Body of pancreas (tissue), 4 donors: ENCODE measurements at regions not wholly inside any gene's neighbourhood (a gene's known extent, or its start where the extent isn't known, plus 50 kb on each side); places are given as distances from the start of the nearest gene placed in this dataset.

Source experiments
- ATAC-seq: fragments of 150-250 bp; one replicate; pipeline ENCODE4 v1.9.1; 2016
- DNase-seq, 4 donors: peaks; one replicate each; pipeline ENCODE4 v3.0.0-alpha.2; 2019
- H3K27ac ChIP-seq, 4 donors: fragments of 200-600 bp; sonication (generic); 1 replicate in 3 of 4; 2 replicates in 1 of 4; pipeline versions ENCODE4 v1.5.1 to v1.6.1; 2016 to 2019; ENCODE audit warnings: mild to moderate bottlenecking in 1 of 4, mixed read lengths in 1 of 4, moderate library complexity in 1 of 4
- H3K27me3 ChIP-seq, 2 donors: fragments of 200-600 bp; sonication (generic); one replicate each; pipeline ENCODE4 v1.6.0; 2016; ENCODE audit warnings: mild to moderate bottlenecking in 1 of 2
- H3K36me3 ChIP-seq, 2 donors: fragments of 200-600 bp; sonication (generic); replicated peaks in 1 of 2; 2 replicates each; pipeline ENCODE4 v1.5.1; 2016; ENCODE audit warnings: low read depth in 2 of 2; ENCODE audit not compliant: insufficient read depth in 1 of 2
- H3K4me1 ChIP-seq: fragments of 200-600 bp; sonication (generic); one replicate; pipeline ENCODE4 v1.6.0; 2016
- H3K4me3 ChIP-seq, 2 donors: fragments of 200-600 bp; sonication (generic); 1 replicate in 1 of 2; 2 replicates in 1 of 2; pipeline ENCODE4 v1.5.1; 2016 to 2019
- H3K9me3 ChIP-seq, 3 donors: fragments of 200-600 bp; sonication (generic); 1 replicate in 2 of 3; 2 replicates in 1 of 3; pipeline ENCODE4 v1.5.1; 2016
- CTCF ChIP-seq, 7 experiments: fragments of 450-650 bp in 4 of 7; fragments of 200-600 bp in 3 of 7; sonication (generic) in 3 of 7; IDR thresholded peaks; one replicate each; pipeline ENCODE4 v1.5.1; 2016 to 2019; ENCODE audit warnings: antibody characterized with exemption in 7 of 7
- POLR2A ChIP-seq, 3 donors: fragments of 450-650 bp; IDR thresholded peaks; one replicate each; pipeline ENCODE4 v1.6.1; 2016; ENCODE audit warnings: antibody characterized with exemption in 3 of 3, mild to moderate bottlenecking in 2 of 3
- WGBS, 2 donors: methylation state at CpG; one replicate each; pipeline ENCODE4 v1.1.5; 2017; 5-methylcytosine and 5-hydroxymethylcytosine counted together
- intact Hi-C: fragments of 100-400 bp; cut with DNase I; formaldehyde crosslinking; loops from one replicate; pipeline ENCODE4 v1.15.1; 2023

- 16 to 17% methylated on average over 3 of the region's 3 CpGs for WGBS, 2 donors
- Histone ChIP-seq H3K27ac (no peak overlapping the region), H3K27me3 (no peaks in the 10 kb centered on the region), H3K4me3 (no peak overlapping the region), H3K9me3 (no peaks in the 10 kb centered on the region), H3K36me3 (no peaks in the 10 kb centered on the region), H3K4me1 (no peaks in the 10 kb centered on the region)
- ATAC-seq (no peak), DNase-seq (no peak)
- intact Hi-C loops = no loop called here
- TF ChIP-seq CTCF (IDR thresholded peaks at IDR 0.05) = no peak
These were observed 135.7 kb upstream of the SYT10 start for GRCh38 chr12:33575346-33575745.

DNA sequence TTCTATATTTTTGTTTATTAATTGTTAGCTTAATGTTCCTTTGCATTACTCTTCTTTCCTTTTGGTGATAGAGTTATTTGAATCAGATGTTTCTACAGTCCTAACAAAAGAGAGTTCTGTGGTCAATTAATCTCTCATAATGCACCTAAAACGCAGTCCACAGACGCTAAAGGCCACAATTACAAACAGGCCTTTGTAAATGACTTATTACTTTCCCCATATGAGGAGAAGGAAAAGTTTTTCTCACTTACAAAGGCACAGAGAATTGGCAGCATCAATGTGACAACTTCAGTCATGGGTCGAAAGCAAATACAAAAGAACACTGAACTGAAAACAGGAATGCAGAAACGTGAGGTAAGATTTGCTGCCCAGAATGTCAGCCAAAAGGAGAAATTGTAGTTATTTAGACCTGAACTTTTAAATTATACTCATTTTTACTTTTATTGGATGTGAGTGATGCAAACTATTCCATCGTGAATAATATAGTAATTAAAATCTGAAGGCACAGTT, 142.0 kb upstream of the SYT10 start:
- Histone ChIP-seq H3K27me3 (no peaks in the 10 kb centered on the region), H3K4me3 (no peak overlapping the region), H3K36me3 (no peaks in the 10 kb centered on the region), H3K4me1 (no peaks in the 10 kb centered on the region), H3K9me3 (no peaks in the 10 kb centered on the region), H3K27ac (no peak overlapping the region)
- ATAC-seq = no peak
- intact Hi-C loops = no loop called here
- TF ChIP-seq CTCF (IDR thresholded peaks at IDR 0.05) = no peak
- DNase-seq = no peak
- WGBS, 2 donors = 26 to 32% methylated on average over 5 of the region's 5 CpGs

DNA sequence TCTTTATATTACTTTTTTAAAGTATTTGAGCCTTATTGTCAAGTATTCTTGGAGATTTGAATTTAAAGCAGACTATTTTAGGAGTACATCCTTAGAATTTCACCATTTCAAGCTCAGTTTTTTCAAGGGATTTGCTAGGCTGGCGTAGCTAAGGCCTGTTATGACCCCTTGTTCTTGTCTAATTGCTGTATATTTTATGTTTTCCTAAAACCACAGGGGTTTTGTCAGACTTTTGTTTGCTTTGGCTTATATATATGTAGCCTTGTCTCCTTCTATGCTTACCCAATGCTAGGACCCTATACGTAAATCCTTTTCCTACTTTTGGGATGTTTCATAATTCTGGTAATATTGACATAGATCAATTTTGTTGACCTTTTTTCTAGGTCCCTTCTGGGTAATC, 147.0 kb upstream of the SYT10 start:
- 53 to 64% methylated on average over 2 of the region's 2 CpGs for WGBS, 2 donors
- no peak overlapping the region for H3K27ac ChIP-seq
- H3K9me3 ChIP-seq = no peaks in the 10 kb centered on the region
- TF ChIP-seq POLR2A (IDR thresholded peaks at IDR 0.05) (no peak), CTCF (IDR thresholded peaks at IDR 0.05) (no peak)
- H3K4me1 ChIP-seq = no peaks in the 10 kb centered on the region
- intact Hi-C loops = no loop called here
- no peaks in the 10 kb centered on the region for H3K27me3 ChIP-seq
- no peak for DNase-seq
- H3K36me3 ChIP-seq = no peaks in the 10 kb centered on the region
- no peak overlapping the region for H3K4me3 ChIP-seq
- ATAC-seq = no peak

GRCh38 chr12:33587354-33587753, 147.7 kb upstream of the SYT10 start:
- DNase-seq = no peak
- TF ChIP-seq POLR2A (IDR thresholded peaks at IDR 0.05) (no peak), CTCF (IDR thresholded peaks at IDR 0.05) (no peak)
- 46 to 54% methylated on average over 1 of the region's 1 CpG for WGBS, 2 donors

More at GRCh38 chr12:33587354-33587753, 147.7 kb upstream of the SYT10 start:
- H3K36me3 ChIP-seq = no peaks in the 10 kb centered on the region
- no peaks in the 10 kb centered on the region for H3K9me3 ChIP-seq
- no peak for ATAC-seq
- H3K4me3 ChIP-seq = no peak overlapping the region
- H3K27ac ChIP-seq = no peak overlapping the region
- intact Hi-C loops = no loop called here
- H3K27me3 ChIP-seq = no peaks in the 10 kb centered on the region
- no peaks in the 10 kb centered on the region for H3K4me1 ChIP-seq
